ENCODE measurements at regions not wholly inside any gene's neighbourhood (a gene's known extent, or its start where the extent isn't known, plus 50 kb on each side); places are given as distances from the start of the nearest gene placed in this dataset.
"Not testable (repeated sequence)": the region's sequence is repeated elsewhere in the genome, so short reads cannot be mapped to it uniquely, and the experiment has no call there.

DNA sequence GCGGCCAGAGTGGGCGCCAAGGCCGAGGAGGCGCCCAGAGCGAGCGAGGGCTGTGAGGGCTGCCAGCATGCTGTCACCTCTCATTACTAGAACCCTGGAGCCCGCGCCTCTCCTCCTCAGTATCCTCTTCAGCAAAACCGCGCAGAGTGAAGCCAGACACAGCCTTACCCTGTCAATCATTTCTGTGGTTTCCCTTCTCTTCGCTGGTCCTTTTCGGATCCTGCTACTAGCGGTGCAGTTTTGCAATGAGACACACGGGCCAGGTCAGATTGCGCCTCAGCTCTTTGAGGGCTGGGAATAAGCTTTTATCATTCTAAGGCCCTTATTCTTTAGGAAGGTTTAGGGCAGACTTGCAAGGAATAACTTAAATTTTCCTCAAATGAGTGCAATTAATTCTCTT is 55.5 kb upstream of the FAM171A1 start:
- Histone ChIP-seq H3K27me3 (ENCODE audit: control insufficient read depth, insufficient read depth, low read length) (peaks cover 4% of the 10 kb centered on the region), H3K36me3 (ENCODE audit: insufficient read depth, low read length) (no peaks in the 10 kb centered on the region), H3K4me3 (ENCODE audit: low read length) (no peak overlapping the region), H3K4me1 (ENCODE audit: control insufficient read depth, insufficient read depth, low read length) (no peaks in the 10 kb centered on the region), H3K9me3 (replicated peaks; ENCODE audit: low read length) (no peaks in the 10 kb centered on the region), H3K4me2 (ENCODE audit: low read length) (no peak overlapping the region), H3K9ac (ENCODE audit: low read depth, low read length) (no peak overlapping the region)

DNA sequence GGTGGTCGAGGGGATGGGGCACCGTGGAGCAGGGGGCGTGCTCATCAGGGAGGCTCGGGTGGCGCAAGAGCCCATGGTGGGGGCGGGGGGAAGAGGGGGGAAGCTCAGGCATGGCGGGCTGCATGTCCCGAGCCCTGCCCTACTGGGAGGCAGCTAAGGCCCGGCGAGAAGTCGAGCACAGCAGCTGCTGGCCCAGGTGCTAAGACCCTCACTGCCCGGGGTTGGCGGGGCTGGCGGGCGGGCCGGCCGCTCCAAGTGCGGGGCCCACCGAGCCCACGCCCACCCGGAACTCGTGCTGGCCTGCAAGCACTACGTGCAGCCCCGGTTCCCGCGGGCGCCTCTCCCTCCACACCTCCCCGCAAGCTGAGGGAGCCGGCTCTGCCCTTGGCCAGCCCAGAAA is 55.0 kb upstream of the FAM171A1 start:
- H3K36me3 ChIP-seq (ENCODE audit: insufficient read depth, low read length) = no peaks in the 10 kb centered on the region
- H3K27me3 ChIP-seq (ENCODE audit: control insufficient read depth, insufficient read depth, low read length) = peaks cover 8% of the 10 kb centered on the region
- no peak overlapping the region for H3K4me3 ChIP-seq (ENCODE audit: low read length)
- no peak overlapping the region for H3K4me2 ChIP-seq (ENCODE audit: low read length)
- H3K9ac ChIP-seq (ENCODE audit: low read depth, low read length) = no peak overlapping the region
- H3K9me3 ChIP-seq (replicated peaks; ENCODE audit: low read length) = no peaks in the 10 kb centered on the region
- H3K4me1 ChIP-seq (ENCODE audit: control insufficient read depth, insufficient read depth, low read length) = no peaks in the 10 kb centered on the region

DNA sequence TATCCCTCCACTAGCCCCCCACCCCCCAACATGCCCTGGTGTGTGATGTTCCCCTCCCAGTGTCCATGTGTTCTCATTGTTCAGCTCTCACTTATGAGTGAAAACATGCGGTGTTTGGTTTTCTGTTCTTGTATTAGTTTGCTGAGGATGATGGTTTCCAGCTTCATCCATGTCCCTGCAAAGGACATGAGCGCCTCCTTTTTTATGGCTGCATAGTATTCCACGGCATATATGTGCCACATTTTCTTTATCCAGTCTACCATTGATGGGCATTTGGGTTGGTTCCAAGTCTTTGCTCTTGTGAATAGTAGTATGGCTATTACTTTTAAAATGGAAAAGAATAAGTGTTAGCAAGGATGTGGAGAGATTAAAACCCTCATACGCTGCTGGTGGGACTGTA is 50.8 kb upstream of the FAM171A1 start:
- not testable (repeated sequence) for H3K36me3 ChIP-seq (ENCODE audit: insufficient read depth, low read length); H3K4me3 ChIP-seq (ENCODE audit: low read length); H3K4me1 ChIP-seq (ENCODE audit: control insufficient read depth, insufficient read depth, low read length); H3K4me2 ChIP-seq (ENCODE audit: low read length); H3K9me3 ChIP-seq (replicated peaks; ENCODE audit: low read length); H3K9ac ChIP-seq (ENCODE audit: low read depth, low read length); H3K27me3 ChIP-seq (ENCODE audit: control insufficient read depth, insufficient read depth, low read length)

Measured in skeletal muscle satellite cell (primary cell).